ENCODE measurements at regions not wholly inside any gene's neighbourhood (a gene's known extent, or its start where the extent isn't known, plus 50 kb on each side); places are given as distances from the start of the nearest gene placed in this dataset.

DNA sequence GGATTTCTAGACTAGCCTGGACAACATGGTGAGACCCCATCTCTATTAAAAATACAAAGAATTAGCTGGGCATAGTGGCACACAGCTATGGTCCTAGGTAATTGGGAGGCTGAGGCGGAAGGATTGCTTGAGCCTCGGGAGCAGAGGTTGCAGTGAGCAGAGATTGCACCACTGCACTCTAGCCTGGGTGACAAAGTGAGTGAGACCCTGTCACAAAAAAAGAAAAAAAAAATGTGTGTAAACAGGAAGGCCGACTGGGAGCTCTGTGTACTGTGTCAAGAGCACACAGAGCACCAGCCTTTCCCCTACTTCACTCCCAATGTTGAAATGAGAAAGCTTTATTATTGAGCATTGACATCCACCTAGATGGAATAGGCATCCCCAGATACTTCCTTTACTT is 681.7 kb upstream of the FSHR start:
- peaks cover 0 to 1% (median 1%) of the 10 kb centered on the region in 3 donors for H3K27me3 Mint-ChIP-seq (ENCODE audit: low read depth in 3 of 3)
- Histone ChIP-seq H3K4me3 (replicated peaks in 1 of 3; ENCODE audit: low read depth in 2 of 3, low read length in 3 of 3) (no peak overlapping the region), H4K20me1 (ENCODE audit: insufficient read depth, low read length) (no peaks in the 10 kb centered on the region), H3K4me2 (replicated peaks; ENCODE audit: extremely low read depth, low read length, poor library complexity, severe bottlenecking) (no peak overlapping the region), H3K27ac (ENCODE audit: low read depth in 1 of 2, low read length in 2 of 2) (no peak overlapping the region), H3K4me1 (ENCODE audit: control insufficient read depth in 1 of 2, insufficient read depth in 2 of 2, low read length in 2 of 2) (no peaks in the 10 kb centered on the region), H3K9me3 (replicated peaks in 1 of 2; ENCODE audit: control insufficient read depth in 1 of 2, insufficient read depth in 1 of 2, low read length in 2 of 2) (no peaks in the 10 kb centered on the region), H2AFZ (ENCODE audit: insufficient read depth, low read depth, low read length, poor library complexity, severe bottlenecking) (no peak overlapping the region), H3K79me2 (ENCODE audit: insufficient read depth, low read length) (no peaks in the 10 kb centered on the region), H3K36me3 (replicated peaks in 1 of 2; ENCODE audit: control insufficient read depth in 1 of 2, insufficient read depth in 2 of 2, low read length in 2 of 2) (no peaks in the 10 kb centered on the region), H3K9ac (ENCODE audit: insufficient read depth, low read length, poor library complexity, severe bottlenecking) (no peak overlapping the region), H3K27me3 (ENCODE audit: control insufficient read depth in 2 of 2, insufficient read depth in 2 of 2, low read length in 2 of 2) (no peaks in the 10 kb centered on the region)
- H3K36me3 Mint-ChIP-seq = no peaks in the 10 kb centered on the region
- intact Hi-C loops (cut with micrococcal nuclease) = no loop called here
- H3K27ac Mint-ChIP-seq = peak overlapping the region in 1 of 7 donors; percentile 21
- peaks cover 0 to 7% (median 2%) of the 10 kb centered on the region in 7 donors for H3K9me3 Mint-ChIP-seq
- WGBS (ENCODE audit: insufficient coverage) = 78% methylated on average over 2 of the region's 3 CpGs
- no peak for TF ChIP-seq CTCF (IDR thresholded peaks at IDR 0.05)
- H3K4me1 Mint-ChIP-seq = no peaks in the 10 kb centered on the region
- no peak overlapping the region for H3K4me3 Mint-ChIP-seq
- no peak for DNase-seq

- intact Hi-C loops (cut with micrococcal nuclease) = no loop called here
- Histone ChIP-seq H3K27ac (ENCODE audit: low read depth in 1 of 2, low read length in 2 of 2) (no peak overlapping the region), H2AFZ (ENCODE audit: insufficient read depth, low read depth, low read length, poor library complexity, severe bottlenecking) (no peak overlapping the region), H3K4me2 (replicated peaks; ENCODE audit: extremely low read depth, low read length, poor library complexity, severe bottlenecking) (no peak overlapping the region), H3K9me3 (replicated peaks in 1 of 2; ENCODE audit: control insufficient read depth in 1 of 2, insufficient read depth in 1 of 2, low read length in 2 of 2) (no peaks in the 10 kb centered on the region), H4K20me1 (ENCODE audit: insufficient read depth, low read length) (no peaks in the 10 kb centered on the region), H3K4me3 (replicated peaks in 1 of 3; ENCODE audit: low read depth in 2 of 3, low read length in 3 of 3) (no peak overlapping the region), H3K4me1 (ENCODE audit: control insufficient read depth in 1 of 2, insufficient read depth in 2 of 2, low read length in 2 of 2) (no peaks in the 10 kb centered on the region), H3K9ac (ENCODE audit: insufficient read depth, low read length, poor library complexity, severe bottlenecking) (no peak overlapping the region), H3K79me2 (ENCODE audit: insufficient read depth, low read length) (no peaks in the 10 kb centered on the region), H3K27me3 (ENCODE audit: control insufficient read depth in 2 of 2, insufficient read depth in 2 of 2, low read length in 2 of 2) (no peaks in the 10 kb centered on the region), H3K36me3 (replicated peaks in 1 of 2; ENCODE audit: control insufficient read depth in 1 of 2, insufficient read depth in 2 of 2, low read length in 2 of 2) (no peaks in the 10 kb centered on the region)
- H3K4me1 Mint-ChIP-seq = no peaks in the 10 kb centered on the region
- TF ChIP-seq CTCF (IDR thresholded peaks at IDR 0.05) = no peak
- H3K4me3 Mint-ChIP-seq = no peak overlapping the region
- no peak overlapping the region for H3K27ac Mint-ChIP-seq
- peaks cover 0 to 5% (median 2%) of the 10 kb centered on the region in 7 donors for H3K9me3 Mint-ChIP-seq
- no CpG with 5 or more reads among the region's 1 CpG for WGBS (ENCODE audit: insufficient coverage)
- H3K27me3 Mint-ChIP-seq (ENCODE audit: low read depth in 3 of 3) = peaks cover 0 to 1% (median 1%) of the 10 kb centered on the region in 3 donors
- DNase-seq = no peak
- H3K36me3 Mint-ChIP-seq = no peaks in the 10 kb centered on the region
These were observed 680.1 kb upstream of the FSHR start for GRCh38 chr2:49834433-49834832.

Measured in CD14-positive monocyte (primary cell).